Mesodermal cell (in vitro differentiated cells): ENCODE measurements at regions not wholly inside any gene's neighbourhood (a gene's known extent, or its start where the extent isn't known, plus 50 kb on each side); places are given as distances from the start of the nearest gene placed in this dataset.
"Not testable (repeated sequence)": the region's sequence is repeated elsewhere in the genome, so short reads cannot be mapped to it uniquely, and the experiment has no call there.

Experiments used
- H3K27ac ChIP-seq: 2 replicates; pipeline ENCODE4 v1.7.0; 2013; ENCODE audit warnings: mild to moderate bottlenecking, low read depth, low read length, moderate library complexity; ENCODE audit not compliant: severe bottlenecking
- H3K36me3 ChIP-seq: 2 replicates; pipeline ENCODE4 v1.7.1; 2013; ENCODE audit warnings: mild to moderate bottlenecking, low read length, moderate library complexity; ENCODE audit not compliant: control insufficient read depth, insufficient read depth
- H3K4me1 ChIP-seq: one replicate; pipeline ENCODE4 v1.7.1; 2013; ENCODE audit warnings: mild to moderate bottlenecking, low read length; ENCODE audit not compliant: insufficient read depth, control insufficient read depth, poor library complexity, severe bottlenecking
- H3K4me3 ChIP-seq: 2 replicates; pipeline ENCODE4 v1.7.0; 2013; ENCODE audit warnings: low read length, control low read depth, mild to moderate bottlenecking; ENCODE audit not compliant: insufficient read depth, poor library complexity, severe bottlenecking; ENCODE audit errors: extremely low read depth
- H3K9me3 ChIP-seq: 2 replicates; pipeline ENCODE4 v1.7.1; 2013; ENCODE audit warnings: mild to moderate bottlenecking, low read length, moderate library complexity; ENCODE audit not compliant: control insufficient read depth
- WGBS, 2 experiments: methylation state at CpG; one replicate each; pipeline ENCODE4 v1.1.5; 2013; ENCODE audit warnings: missing lambda C conversion rate in 2 of 2; ENCODE audit not compliant: insufficient coverage in 2 of 2; 5-methylcytosine and 5-hydroxymethylcytosine counted together

GRCh38 chr13:97751477-97751876 is 202.0 kb upstream of the IPO5 start:
- no peak overlapping the region for H3K4me3 ChIP-seq
- peaks cover 4% of the 10 kb centered on the region for H3K9me3 ChIP-seq
- no peak overlapping the region for H3K27ac ChIP-seq
- no peaks in the 10 kb centered on the region for H3K4me1 ChIP-seq
- no peaks in the 10 kb centered on the region for H3K36me3 ChIP-seq

- Histone ChIP-seq H3K36me3 (no peaks in the 10 kb centered on the region), H3K4me3 (no peak overlapping the region), H3K9me3 (no peaks in the 10 kb centered on the region), H3K27ac (no peak overlapping the region), H3K4me1 (no peaks in the 10 kb centered on the region)
- WGBS, 2 experiments = 87 to 88% methylated on average over 5 of the region's 7 CpGs
Observed at GRCh38 chr13:97752961-97753668, 200.4 kb upstream of the IPO5 start.

DNA sequence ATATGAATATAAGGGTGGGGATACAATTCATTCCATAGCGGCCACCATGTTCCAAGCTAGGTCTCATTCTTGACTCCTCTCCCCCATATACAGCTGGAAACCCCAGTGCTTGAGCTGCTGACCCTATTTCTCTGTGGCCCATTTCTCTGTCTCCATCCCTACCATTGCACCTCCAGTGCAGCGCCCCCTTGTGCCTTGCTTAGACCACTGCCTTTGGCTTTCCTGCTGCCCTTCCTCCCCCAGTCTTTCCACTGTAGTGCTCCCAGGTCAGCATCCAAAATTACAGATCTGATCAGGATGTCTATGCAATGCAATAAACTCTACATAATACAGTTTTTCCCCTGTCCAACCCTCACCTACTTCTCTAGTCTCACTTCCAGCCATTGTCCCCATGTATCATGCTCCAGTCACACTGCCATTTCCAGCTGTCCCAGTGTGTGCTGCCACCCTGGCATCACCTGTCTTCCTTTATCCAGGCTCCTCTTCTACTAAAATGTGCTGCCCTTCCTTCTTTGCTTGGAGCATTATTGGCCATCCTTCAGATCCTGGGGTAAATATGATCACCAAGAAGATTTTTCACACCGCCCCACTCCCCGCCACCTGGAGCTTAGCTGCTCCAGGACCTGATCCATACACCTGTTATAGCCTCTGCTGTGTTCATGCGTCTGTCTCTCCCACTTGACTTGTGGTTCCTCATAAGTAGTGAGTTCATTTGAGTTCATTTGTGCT is 199.4 kb upstream of the IPO5 start:
- 10 to 68% methylated on average over 1 to 4 of the region's 5 CpGs for WGBS, 2 experiments
- Histone ChIP-seq H3K4me3 (no peak overlapping the region), H3K27ac (no peak overlapping the region), H3K4me1 (no peaks in the 10 kb centered on the region), H3K36me3 (no peaks in the 10 kb centered on the region), H3K9me3 (no peaks in the 10 kb centered on the region)

- 71% methylated on average over 1 of the region's 4 CpGs; no CpG with 5 or more reads in 1 of the 2 experiments for WGBS, 2 experiments
- no peaks in the 10 kb centered on the region for H3K9me3 ChIP-seq
- no peaks in the 10 kb centered on the region for H3K36me3 ChIP-seq
- no peak overlapping the region for H3K4me3 ChIP-seq
- H3K4me1 ChIP-seq = no peaks in the 10 kb centered on the region
- no peak overlapping the region for H3K27ac ChIP-seq
Observed at GRCh38 chr13:97757807-97758206, 195.7 kb upstream of the IPO5 start.

DNA sequence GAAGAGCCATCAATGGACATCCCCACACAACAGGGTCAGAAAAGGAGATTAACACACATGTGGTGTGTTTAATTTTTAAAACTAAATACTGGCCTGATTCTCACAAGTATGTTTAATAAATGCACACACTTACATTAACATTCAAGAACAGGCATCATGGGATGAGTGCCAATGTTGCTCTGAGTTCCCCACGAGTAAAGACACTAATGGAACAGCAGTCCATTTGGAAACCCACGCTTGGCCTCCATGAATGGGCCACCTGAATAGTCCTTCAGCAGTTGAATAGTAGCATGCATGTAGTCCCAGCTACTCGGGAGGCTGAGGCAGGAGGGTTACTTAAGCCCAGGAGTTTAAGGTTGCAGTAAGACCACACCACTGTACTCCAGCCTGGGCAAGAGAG is 195.2 kb upstream of the IPO5 start:
- WGBS, 2 experiments = 42 to 54% methylated on average over 2 to 3 of the region's 3 CpGs
- no peaks in the 10 kb centered on the region for H3K9me3 ChIP-seq
- no peak overlapping the region for H3K27ac ChIP-seq
- H3K4me1 ChIP-seq = no peaks in the 10 kb centered on the region
- H3K4me3 ChIP-seq = no peak overlapping the region
- H3K36me3 ChIP-seq = no peaks in the 10 kb centered on the region

DNA sequence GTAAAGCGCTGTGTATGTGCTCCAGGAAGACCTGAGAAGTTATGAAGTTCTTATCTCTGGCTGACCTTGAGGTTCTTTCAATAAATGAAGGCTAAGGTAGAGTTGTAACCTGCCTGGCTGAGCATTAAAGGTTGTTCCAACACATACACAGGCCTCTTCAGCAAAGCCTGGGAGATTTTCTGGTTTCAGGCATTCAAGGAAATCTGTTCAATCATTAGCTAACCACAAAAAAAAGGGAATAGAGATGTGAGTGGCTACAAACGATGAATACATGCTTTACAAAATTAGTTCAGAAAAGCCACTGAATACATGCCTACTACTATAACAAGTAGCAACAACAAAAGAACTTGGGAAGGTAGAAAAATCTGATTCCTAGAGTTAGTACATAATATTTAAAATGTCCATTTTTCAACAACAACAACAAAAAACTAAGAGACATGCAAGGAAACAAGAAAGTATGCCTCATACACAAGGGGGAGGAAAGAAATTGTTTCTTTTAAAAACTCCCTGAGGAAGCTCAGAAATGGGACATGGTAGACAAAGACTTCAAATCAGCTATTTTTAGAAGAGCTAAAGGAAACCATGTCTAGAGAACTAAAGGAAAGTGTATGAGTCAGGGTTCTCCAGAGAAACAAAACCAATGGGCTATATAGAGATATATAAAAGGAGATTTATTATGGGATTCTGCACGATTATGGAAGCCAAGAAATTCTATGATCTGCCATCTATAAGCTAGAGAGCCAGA is 191.5 kb upstream of the IPO5 start:
- 69 to 94% methylated on average over 2 of the region's 3 CpGs for WGBS, 2 experiments
- H3K4me3 ChIP-seq = no peak overlapping the region
- H3K36me3 ChIP-seq = no peaks in the 10 kb centered on the region
- no peaks in the 10 kb centered on the region for H3K4me1 ChIP-seq
- no peaks in the 10 kb centered on the region for H3K9me3 ChIP-seq
- H3K27ac ChIP-seq = no peak overlapping the region

DNA sequence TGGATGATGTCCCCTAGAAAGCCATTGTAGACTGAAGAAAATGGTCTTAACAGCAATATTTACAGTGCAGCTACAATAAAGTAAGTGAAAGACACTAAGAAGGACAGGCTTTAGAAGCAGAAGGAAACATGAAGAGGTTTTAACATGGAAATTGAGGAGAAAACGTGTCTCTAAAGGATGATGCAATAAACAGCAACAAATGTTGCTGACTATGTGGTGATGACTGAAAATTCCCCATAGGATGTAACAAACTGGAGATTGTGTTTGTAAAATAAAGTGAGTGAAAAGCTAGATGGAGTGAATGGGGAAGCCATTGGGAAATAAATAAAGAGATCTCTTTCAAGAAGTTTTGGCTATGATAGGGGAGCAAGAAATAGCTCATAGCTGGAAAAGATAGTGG is 186.7 kb upstream of the IPO5 start:
- no peaks in the 10 kb centered on the region for H3K9me3 ChIP-seq
- no peaks in the 10 kb centered on the region for H3K4me1 ChIP-seq
- no peak overlapping the region for H3K27ac ChIP-seq
- H3K4me3 ChIP-seq = no peak overlapping the region
- H3K36me3 ChIP-seq = no peaks in the 10 kb centered on the region
- 62 to 63% methylated on average over 1 of the region's 1 CpG for WGBS, 2 experiments

- no peak overlapping the region for H3K4me3 ChIP-seq
- H3K9me3 ChIP-seq = no peaks in the 10 kb centered on the region
- H3K4me1 ChIP-seq = no peaks in the 10 kb centered on the region
- H3K36me3 ChIP-seq = no peaks in the 10 kb centered on the region
- no peak overlapping the region for H3K27ac ChIP-seq
- WGBS, 2 experiments = 87% methylated on average over 3 of the region's 3 CpGs; no CpG with 5 or more reads in 1 of the 2 experiments
Observed at GRCh38 chr13:97768134-97768533, 185.3 kb upstream of the IPO5 start.

DNA sequence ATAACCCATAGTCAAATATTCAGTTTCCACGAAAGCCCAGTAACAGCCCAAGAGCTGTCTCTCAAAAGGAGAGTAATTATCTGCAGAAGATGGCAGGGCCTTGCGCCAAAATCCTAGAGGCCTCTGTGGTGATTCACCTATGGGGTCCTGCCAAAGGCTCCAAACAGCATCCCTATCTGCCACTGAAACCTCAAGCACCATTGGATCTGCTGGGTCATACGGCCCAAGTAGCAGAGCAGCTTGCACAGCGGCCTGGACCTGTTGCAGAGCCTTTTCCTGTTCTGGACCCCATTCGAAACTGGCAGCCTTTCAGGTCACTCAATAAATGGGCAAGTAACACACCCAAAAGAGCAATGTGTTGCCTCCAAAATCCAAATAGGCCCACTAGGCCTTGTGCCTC is 183.2 kb upstream of the IPO5 start:
- not testable (repeated sequence) for H3K4me1 ChIP-seq, H3K9me3 ChIP-seq, H3K36me3 ChIP-seq, H3K4me3 ChIP-seq, H3K27ac ChIP-seq
- 78 to 81% methylated on average over 5 of the region's 5 CpGs for WGBS, 2 experiments

DNA sequence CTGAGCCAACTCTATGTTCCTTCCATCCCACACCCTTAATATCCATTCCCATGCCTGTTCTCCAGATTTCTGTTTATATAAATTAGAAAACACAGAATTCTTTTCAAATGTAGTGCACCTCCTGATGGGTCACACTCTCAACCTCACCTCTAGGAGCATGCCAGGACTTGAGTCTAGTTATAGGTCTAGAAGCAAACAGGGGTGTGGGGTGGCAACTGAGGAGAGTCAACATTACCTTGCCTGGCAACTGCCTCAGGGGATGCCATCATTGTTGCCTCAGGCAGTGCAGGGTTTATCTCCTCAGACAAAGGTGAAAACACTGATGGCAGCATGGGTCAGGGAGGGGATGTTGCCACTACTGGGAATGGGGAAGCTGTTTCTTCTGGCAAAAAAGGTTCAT is 181.0 kb upstream of the IPO5 start:
- H3K9me3 ChIP-seq, H3K4me3 ChIP-seq, H3K36me3 ChIP-seq: not testable (repeated sequence)

More for the DNA sequence above, 181.0 kb upstream of the IPO5 start:
- not testable (repeated sequence) for H3K4me1 ChIP-seq, H3K27ac ChIP-seq
